GM20431 (cell line): ENCODE measurements at regions not wholly inside any gene's neighbourhood (a gene's known extent, or its start where the extent isn't known, plus 50 kb on each side); places are given as distances from the start of the nearest gene placed in this dataset.
"Not testable (repeated sequence)": the region's sequence is repeated elsewhere in the genome, so short reads cannot be mapped to it uniquely, and the experiment has no call there.

Source experiments
- in situ Hi-C: fragments of 300-500 bp; cut with MseI, MboI; formaldehyde crosslinking; loops from one replicate; pipeline ENCODE4 v1.15.0; 2020; ENCODE audit warnings: low sequenced_read_pairs; ENCODE audit not compliant: unreplicated experiment

DNA sequence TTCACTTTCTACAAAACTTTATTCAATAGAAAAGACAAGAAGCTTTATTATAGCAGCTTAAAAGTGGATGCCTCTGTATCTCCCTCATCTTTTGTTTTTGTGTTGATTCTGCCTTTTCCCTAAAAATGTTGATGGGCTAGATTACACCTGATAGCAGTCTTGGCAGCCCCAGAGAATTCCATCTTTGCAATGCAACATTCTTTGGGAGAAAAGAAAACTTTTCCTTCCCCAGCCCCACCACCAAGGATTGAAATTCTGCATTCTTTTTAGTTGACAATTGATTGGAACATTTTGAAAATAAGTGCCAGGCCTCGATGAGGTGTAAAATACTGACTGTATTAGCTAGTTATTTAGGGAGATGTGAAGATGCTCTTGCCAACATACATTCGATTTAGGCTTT, 306.8 kb upstream of the G2E3 start:
- in situ Hi-C loops, result no loop called here

DNA sequence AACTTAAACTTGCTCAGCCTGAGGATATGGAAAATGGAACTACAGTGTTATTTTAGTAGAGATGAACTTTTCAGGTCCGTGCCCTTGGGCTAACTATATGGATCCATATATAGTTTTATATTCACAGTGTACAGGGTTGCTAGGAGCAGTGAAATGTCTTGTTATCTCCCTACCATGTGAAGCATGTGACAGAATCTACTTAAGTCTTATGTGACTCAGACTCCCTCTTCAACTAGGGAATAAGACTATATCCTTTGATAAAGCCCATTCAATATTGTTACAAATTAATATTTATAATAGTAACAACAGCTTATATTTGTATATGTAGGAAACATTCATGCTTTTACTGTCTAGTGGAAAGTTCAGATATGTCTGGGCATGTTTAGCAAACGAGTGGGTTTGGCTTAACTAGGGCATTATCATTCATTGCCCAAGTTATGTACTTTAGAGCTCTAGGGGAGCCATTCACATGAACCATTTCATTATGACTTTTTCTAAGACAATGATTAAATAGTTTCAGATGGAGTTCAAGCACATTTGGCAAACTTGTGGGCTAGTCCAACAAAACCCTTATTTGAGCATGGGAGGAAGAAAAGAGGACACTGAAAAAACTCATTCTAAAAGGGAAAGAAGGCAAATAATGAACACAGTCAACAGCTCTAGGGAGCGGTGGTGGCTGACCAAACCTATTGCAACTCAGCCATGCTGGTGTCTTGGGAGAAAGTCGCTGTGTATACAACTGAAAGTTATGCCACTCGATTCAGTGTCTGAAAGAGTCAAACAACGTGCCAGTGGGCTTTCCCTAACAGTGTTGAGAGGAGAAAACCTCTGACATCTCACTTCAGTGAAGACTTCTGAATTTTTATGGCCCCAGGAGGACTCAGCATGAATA, 305.9 kb upstream of the G2E3 start:
- in situ Hi-C loops, result no loop called here

DNA sequence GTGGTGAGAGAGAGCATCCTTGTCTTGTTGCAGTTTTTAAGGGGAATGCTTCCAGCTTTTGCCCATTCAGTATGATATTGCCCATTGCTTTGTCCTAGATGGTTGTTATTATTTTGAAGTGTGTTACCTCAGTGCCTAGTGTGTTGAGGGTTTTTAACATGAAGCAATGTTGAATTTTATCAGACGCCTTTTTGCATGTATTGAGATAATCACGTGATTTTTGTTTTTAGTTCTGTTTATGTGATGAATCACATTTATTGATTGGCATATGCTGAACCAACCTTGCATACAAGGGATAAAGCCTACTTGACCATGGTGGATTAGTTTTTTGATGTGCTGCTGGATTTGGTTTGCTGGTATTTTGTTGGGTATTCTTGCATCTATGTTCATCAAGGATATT, 302.3 kb upstream of the G2E3 start:
- in situ Hi-C loops, result no loop called here

DNA sequence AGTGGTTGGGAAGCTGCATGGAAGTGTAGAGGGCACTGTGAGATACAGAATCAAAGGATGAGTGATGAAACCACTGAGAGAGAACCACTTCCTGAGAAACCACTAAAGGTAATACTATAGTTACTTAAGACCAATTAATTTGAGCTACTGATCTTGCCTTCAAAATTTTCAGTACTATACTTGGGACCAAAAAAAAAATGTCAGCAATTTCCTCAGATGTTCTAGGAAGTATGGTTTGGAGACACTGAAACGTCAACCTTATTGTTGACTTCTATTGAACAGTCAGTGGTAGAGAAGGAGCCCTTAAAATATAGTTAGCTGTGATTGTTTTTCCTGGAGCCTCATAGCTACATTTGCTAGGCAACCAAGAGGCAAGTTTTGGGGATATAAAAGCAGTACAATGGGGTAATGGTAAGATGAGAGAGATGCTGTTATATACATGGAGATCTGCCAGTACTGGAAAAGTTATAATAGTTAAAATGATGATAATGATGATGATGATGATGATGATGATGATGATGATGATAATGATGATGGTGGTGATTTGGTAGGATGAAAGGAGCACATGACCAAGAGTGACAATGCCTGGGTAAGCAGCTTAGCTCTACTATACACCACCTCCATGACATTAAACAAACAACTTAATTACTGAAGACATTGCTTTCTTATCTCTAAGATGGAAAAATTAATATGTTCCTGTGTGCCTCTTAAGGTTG, 300.9 kb upstream of the G2E3 start:
- in situ Hi-C loops, result no loop called here

DNA sequence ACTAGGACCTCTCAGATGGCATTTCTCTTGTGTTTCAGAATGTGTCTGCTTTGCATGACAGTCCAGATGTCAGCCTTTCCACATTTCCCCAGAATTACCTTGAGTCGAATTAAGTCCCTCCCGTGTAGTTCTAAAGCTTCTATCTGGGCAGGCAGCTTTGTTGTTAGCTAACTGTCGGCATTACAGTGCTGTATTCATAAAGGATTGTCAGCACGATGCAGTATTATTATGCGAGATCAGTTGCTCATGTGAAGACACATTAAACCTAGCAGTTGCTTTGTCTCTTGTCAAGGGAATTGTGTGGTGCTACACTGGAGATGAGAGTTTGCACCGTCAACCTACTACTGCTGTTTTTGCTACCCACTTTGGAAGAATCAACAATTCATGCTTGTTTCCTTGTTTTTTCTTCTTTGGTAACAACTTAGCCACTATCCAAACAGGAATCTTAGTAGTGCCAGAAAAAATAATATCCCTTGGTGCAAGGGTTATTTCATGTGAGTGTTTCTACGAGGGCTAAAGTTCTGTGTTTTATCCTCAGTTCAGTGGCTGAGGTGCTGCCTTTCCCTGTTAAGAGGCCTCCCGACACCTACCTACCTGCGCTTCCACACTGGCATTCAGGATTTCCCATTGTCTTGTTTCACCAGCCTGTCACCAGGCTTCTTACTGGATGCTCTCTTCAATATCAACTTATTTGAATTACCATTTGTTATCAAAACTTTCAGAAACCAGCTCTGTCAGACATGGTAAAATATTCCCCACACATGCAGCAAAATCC, 297.9 kb upstream of the G2E3 start:
- in situ Hi-C loops, result no loop called here

DNA sequence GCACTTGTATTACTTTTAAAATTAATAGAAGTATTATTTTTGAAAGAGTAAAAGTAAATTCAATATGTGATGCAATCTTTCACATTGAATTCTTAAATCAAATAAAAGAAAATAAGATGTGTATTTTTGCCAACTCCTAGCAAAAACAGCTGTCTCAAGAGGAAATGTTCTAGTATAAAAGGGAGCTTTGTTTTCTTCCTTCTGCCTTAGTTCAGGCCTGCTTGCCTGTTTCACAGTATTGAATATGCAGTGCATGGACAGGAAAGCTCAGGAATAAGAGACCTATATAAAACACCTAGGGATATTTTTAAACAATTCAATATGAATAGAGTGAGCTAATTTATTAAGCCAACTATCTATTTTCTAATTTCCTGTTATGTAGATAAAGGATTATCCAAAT, 294.8 kb upstream of the G2E3 start:
- in situ Hi-C loops, result no loop called here

DNA sequence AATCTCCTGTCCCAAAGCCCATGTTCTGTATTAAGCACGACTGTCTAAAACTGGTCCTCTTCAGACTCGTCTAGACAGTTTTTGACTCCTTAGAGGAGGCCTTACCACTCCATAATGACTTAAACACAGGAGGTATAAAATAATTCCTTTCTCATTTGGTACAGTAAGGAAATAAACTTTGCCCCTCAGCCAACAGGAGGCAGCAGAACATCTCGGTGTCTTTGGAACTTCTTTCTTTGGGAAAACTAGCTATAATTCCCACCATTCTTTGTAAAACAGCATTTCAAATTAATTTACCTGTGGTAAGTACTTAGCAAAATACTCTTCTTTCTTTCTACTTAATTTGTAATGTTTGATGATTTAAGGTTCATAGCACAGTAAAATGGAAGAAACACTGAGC, 292.7 kb upstream of the G2E3 start:
- in situ Hi-C loops, result no loop called here

DNA sequence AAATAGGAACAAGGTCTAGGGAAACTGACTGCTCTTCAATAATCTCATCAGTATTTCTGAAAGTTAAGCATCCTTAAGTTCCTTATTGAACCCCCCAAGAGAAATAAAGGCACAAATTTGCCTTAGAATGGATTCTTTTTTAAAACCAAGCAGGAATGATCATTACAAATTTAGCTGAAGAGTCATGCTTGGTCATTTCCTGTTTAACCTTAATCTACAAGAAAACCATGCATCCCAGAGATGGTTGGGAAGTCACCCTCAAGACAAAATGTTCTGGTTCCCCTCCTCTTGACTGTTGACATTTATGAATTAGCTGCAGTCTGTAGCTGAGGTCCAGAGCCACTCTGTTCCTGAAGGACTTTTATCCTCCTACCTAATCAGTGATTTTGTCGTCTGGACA, 291.8 kb upstream of the G2E3 start:
- in situ Hi-C loops, result no loop called here

DNA sequence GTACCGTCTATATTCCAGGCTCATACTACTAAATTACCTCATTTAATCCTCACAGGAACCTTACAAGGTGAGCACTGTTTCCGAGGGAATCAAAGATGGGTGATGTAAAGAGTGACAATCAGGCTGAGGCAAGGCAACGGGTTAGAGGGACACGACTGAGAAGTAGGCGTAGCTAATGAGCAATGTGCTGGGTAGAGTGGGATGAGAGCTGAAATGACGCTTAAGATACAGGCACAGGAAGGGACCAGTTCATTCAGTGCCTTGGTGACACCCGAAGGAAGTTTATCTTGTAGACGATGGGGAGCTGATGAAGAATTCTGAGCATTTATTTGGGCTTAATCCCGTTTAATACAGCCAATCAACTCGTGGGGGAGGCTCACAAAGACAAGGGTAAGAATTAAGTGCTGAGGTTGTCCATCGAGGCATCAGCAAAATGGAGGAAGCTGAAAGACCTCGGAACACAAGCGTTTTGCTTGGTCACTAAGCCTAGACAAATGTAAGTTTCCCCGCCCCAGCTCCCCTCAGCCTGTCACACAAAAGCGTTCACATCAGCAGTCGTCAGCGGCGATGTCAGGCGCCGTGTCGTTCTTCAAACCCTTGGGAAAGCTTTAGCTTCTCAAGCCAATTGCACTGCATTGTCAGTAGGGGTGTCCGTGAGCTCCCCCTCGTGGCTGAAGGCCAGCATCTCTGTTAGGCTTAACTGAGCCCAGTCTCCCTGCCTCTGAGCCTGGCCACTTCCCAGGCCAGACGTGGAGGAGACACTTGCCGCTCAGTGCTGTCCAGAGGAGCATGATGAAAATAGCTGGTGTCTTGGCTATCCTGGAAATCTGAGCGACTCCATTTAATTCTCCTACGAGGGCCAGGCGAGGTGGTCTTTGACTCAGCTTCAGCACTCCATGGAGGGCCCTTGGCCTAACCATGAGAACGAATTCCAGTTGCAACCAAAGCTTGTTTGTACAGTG, 288.5 kb upstream of the G2E3 start:
- in situ Hi-C loops, result no loop called here

DNA sequence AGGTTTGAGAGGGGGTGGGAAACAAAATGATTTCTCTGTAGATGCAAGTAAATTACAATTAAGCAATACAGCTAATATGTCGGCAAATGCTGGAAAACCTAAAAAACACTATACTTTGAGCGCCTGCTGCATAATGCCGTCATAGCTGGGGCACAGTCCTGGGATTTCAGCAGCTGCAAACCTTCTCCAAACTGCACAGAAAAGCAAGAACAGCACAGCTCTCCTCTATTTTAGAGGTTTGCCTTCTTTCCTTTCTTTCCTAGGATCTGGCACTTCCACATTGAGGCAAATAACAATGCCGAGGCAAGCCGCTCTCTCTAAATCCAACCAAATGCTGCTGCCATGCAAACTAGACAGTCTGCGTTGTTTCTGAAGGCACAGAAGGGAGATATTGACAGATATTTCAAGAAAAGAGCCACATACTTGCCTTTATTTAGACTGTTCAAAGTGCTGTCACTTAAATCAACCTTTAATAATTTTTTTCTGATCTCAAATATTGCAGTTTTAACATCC, 287.1 kb upstream of the G2E3 start:
- in situ Hi-C loops, result no loop called here

DNA sequence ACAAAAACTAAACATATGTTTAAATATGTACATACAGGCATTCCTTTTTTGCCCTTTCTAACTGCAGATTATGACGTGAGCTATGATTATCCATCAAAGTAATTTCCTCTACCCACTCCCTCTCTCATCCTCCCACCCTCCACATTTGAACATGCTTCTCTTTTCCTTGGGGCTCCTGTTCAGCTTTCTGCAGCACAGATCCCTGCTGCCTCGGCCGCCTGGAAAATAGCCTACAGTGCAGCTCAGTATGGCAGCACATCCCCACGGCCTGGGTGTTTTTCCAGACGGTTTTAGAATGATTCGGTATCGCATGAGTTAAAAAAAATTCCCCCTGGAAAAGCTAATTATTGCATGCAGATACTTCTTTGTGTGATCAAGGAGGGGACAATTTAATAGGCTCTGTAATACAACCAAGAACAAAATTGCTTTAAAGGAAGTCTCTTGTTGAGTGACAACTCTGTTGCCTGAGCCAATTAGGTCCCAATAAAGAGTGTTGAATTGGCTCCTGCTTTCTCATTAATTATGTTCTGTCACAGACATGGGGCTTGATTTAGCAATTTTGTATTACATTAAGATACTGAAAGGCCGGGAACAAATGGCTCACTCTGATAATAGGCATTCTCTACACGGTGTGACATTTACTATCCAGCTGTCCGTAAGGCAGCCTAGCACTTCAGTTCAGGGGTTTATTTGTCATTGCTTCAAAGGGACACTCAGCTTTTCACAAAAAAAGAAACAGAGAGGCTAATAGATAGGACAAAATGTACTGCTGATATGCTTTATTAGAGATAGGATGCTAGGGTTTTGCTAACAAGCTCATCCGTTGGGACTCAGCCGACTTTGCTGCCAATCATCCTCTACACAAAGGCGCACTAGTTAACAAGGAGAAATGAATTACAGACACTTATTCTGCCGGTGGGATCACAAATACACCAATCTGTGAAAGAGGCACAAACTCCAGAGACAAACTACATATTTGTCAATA, 285.8 kb upstream of the G2E3 start:
- in situ Hi-C loops, result no loop called here

DNA sequence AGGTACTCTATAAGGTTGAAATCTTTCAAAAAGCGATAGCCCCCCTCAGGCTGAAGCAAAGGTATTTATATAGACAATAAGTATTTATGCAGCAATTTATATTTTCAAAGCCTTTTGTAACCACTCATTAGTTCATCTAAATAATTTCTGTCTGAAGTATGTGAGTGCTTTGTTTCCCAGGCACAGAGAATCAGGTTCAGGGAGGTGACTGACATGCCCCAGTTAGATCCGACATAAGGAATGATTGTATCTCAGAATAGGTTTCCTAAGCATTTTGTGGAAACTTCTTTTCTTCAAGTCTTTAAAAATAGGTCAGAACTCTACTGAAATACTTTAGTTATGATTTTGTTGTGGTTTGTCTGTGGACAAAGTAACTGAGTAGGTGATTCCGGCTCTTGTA, 283.4 kb upstream of the G2E3 start:
- in situ Hi-C loops, result no loop called here

DNA sequence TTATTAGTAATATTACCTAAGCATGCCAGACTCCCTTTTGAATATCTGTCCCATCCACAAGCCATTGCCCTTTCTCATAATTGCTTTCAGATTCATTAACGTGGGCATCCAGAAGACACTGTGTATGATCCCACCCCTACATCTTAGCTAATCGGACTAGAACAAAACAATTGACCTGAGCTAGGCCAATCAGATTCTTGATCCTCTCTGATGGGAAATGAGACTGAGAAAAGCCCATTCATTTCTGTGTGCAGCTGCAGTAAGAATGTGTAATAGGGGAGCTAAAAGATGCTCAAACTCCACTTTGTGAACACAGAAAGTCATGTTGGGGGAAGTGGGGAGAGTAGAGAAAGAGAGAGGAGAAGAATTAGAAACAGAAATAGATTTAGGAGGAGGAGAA, 281.7 kb upstream of the G2E3 start:
- in situ Hi-C loops, result no loop called here

DNA sequence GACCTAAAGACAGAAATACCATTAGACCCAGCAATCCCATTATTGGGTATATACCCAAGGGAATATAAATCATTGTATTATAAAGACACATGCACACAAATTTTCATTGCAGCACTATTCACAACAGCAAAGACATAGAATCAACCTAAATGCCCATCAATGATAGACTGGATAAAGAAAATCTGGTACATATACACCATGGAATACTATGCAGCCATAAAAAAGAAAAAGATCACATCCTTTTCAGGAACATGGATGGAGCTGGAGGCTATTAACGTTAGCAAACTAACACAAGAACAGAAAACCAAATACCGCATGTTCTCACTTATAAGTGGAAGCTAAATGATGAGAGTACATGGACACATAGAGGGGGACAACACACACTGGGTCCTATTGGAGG, 280.1 kb upstream of the G2E3 start:
- in situ Hi-C loops, result not testable (repeated sequence)

DNA sequence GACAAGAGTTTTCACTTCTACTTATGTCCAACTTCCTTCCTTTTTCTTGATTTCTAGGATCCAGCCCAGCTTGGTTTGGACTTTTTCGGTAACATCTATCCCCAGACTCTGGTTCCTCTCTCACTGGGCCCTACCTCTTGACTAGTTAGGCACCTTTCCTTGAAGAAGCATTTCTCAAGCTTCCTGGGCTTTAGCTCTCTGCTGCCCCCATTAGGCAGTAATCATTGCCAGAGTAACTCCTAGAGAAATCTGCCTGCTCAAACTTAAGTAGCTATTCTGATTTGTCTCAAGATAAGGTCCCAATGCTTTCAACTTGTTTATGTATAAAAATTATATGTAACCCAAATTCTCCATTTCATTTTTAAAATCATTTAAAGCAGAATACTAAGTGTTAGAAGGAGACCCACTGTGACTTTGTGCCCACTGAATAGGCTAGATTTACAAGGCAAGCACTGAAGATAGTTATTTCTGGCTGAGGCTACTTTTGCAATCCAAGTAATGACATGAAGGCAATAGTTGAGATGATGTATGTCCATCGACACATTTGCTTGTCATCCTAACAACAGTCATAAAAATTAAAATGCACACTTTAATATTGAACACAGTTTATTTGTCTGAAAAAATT, 275.0 kb upstream of the G2E3 start:
- in situ Hi-C loops, result no loop called here

DNA sequence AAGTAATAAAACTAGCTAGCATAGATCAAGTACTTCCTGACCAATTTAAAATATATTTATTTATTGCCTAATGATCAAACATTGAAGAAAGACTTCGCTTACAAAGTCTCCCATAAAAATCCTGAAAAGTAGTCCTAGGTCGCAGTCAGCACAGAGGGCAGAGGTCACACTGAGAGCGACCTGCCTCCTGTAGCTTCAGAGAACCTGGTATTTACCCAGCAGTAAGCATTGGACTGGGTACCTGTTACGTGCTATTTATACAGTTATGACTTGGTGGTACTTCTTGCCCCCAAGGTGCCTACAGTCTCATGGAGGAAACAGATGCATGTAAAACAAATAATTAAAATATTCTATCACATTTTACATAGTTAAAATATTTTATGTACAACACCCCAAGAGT, 274.1 kb upstream of the G2E3 start:
- in situ Hi-C loops, result no loop called here

DNA sequence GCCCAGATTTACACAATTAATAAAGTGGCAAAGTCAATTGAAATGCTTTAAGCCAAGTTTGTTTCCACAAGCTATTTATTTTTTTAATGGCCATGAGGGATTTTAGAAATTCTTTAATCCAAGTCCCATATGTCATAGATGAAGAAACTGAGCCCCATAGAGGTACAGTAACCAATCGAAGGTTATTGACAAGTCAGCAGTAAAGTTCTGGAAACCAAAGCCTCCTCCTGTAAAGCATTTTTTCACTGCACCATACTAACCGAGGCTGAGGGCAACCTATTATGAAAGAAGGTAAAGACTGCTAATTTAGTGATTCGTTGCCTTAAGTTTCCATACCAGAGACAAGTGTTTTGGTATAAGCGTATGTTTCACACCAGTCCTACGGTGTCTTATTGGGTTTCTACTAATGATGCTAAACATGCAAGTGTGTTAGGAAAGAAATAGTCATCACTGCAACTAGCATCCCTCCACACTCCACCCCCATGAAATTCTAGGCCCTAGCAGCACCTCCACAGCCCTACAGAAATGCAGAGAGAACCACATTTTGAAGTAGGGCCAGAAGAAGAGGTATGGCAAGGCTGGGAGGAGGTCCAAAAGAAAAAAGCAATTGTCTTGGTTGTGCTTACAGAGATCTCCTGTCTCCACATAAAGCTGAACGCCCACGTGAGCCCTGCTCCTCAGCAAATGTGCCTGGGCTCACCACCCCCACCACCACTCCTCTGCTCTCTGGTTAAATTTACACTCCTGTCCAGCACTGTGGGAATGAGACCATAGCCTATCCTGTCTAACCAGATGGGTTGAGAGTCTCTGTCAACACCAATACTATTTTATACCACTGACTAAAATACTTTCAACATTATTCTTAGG, 271.1 kb upstream of the G2E3 start:
- in situ Hi-C loops, result no loop called here
